ENCODE measurements at regions not wholly inside any gene's neighbourhood (a gene's known extent, or its start where the extent isn't known, plus 50 kb on each side); places are given as distances from the start of the nearest gene placed in this dataset.

- no peaks in the 10 kb centered on the region for H3K4me1 ChIP-seq (ENCODE audit: control insufficient read depth, insufficient read depth, low read length)
- H3K9me3 ChIP-seq (ENCODE audit: control insufficient read depth, low read length), result no peaks in the 10 kb centered on the region
- H3K27me3 ChIP-seq (ENCODE audit: control insufficient read depth, insufficient read depth), result no peaks in the 10 kb centered on the region
- no peak overlapping the region for H3K27ac ChIP-seq (ENCODE audit: low read length)
- no peak overlapping the region for H3K4me3 ChIP-seq (ENCODE audit: low read length)
- DNase-seq, result no peak
- peak; percentile 56 to 57 for ATAC-seq
- intact Hi-C loops (cut with DNase I), result no loop called here
- 35% methylated on average over 3 of the region's 3 CpGs for WGBS
Observed at GRCh38 chr7:42677751-42678699, 233.8 kb downstream of the C7orf25 start.

DNA sequence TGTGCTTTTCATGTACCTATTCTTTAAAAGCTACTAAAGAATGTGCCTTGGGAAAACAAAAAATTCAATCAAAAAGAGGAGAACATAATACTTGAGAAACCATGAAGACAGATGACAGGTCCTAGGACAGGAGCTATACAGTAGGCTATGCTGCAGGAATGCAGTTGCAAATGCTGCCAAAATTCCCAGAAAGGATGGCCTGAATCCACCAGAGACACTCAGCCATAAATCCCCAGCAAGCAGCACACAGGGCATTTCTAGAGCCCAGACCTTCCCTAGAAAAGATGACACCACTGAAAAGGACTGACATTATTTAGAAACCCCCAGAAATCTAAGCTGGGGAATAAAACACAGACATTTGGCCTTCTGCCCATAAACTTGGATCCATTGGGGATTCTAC, 237.3 kb downstream of the C7orf25 start:
- ATAC-seq, result no peak
- Histone ChIP-seq H3K27me3 (ENCODE audit: control insufficient read depth, insufficient read depth) (no peaks in the 10 kb centered on the region), H3K4me1 (ENCODE audit: control insufficient read depth, insufficient read depth, low read length) (no peaks in the 10 kb centered on the region), H3K9me3 (ENCODE audit: control insufficient read depth, low read length) (no peaks in the 10 kb centered on the region), H3K27ac (ENCODE audit: low read length) (no peak overlapping the region), H3K4me3 (ENCODE audit: low read length) (no peak overlapping the region)
- DNase-seq, result no peak
- intact Hi-C loops (cut with DNase I), result no loop called here

DNA sequence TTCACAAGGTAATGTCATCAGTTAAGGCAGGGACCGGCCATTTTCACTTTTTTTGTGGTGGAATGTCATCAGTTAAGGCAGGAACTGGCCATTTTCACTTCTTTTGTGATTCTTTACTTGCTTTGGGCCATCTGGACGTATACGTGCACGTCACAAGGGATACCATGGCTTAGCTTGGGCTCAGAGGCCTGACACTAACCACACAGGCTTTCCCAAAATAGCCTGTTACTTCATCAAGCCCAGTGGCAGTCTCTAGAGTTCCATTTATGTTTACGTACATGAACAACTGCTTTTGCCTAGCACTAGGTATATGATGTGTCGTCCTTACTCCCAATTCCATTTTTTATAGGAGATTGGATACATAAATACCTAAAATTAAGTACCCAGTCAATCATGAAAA, 237.9 kb downstream of the C7orf25 start:
- WGBS, result 81% methylated on average over 6 of the region's 6 CpGs
- intact Hi-C loops (cut with DNase I), result no loop called here
- DNase-seq (no peak), ATAC-seq (no peak)
- no peaks in the 10 kb centered on the region for H3K27me3 ChIP-seq (ENCODE audit: control insufficient read depth, insufficient read depth)
- H3K27ac ChIP-seq (ENCODE audit: low read length), result no peak overlapping the region
- H3K9me3 ChIP-seq (ENCODE audit: control insufficient read depth, low read length), result no peaks in the 10 kb centered on the region
- no peak overlapping the region for H3K4me3 ChIP-seq (ENCODE audit: low read length)
- H3K4me1 ChIP-seq (ENCODE audit: control insufficient read depth, insufficient read depth, low read length), result no peaks in the 10 kb centered on the region

DNA sequence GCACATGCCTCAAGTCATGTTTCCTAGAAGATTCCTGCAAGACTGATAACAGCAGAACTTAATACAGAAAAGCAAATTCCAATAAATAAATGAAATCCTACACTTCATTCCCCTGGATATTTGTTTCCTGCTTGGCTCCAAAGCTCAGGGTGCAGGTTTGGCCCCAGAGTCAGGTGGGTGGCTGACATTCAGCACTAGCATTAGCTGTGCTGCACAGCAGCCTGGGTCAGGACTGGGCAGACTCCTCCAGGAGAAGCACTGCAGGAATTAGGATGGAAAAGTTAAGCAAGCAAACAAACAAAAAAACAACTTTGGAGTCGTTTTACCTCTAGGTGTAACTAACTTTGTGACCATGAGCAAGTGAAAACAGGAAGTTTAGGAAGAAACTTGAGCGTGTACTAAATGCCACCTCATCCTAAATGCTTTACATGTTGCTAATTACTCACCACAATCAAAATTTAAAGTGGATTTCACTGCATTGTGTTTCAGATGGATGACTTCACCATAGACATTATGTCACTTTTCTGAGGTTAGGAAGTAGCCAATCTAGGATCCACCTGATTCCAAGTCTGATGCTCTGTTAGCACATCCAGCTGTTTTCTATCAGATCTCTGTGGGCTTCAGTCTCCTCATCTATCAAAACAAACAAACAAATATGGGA, 239.4 kb downstream of the C7orf25 start:
- H3K27ac ChIP-seq (ENCODE audit: low read length), result no peak overlapping the region
- no peaks in the 10 kb centered on the region for H3K9me3 ChIP-seq (ENCODE audit: control insufficient read depth, low read length)
- H3K4me1 ChIP-seq (ENCODE audit: control insufficient read depth, insufficient read depth, low read length), result no peaks in the 10 kb centered on the region
- ATAC-seq (no peak), DNase-seq (no peak)
- H3K27me3 ChIP-seq (ENCODE audit: control insufficient read depth, insufficient read depth), result no peaks in the 10 kb centered on the region
- intact Hi-C loops (cut with DNase I), result no loop called here
- H3K4me3 ChIP-seq (ENCODE audit: low read length), result no peak overlapping the region
- 62% methylated on average over 2 of the region's 2 CpGs for WGBS

DNA sequence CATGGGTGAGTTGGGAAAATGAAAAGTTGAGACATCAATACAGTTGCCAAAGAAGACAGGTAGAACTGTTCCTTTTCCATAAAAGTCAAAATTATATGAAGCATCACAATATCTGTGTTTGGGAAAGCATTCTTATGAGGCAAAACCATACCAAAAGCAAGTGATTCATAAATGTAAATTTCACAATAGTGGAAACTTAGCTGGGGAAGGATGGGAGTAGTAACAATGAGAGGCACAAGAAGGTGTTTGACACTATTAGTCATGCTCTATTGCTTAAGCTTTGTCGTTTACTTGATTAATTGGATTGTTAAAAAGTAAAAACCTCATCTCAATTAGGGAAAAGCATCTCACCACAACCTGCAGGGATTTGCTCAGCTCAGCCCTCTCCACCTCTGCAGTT, 240.2 kb downstream of the C7orf25 start:
- 86% methylated on average over 1 of the region's 1 CpG for WGBS
- no peaks in the 10 kb centered on the region for H3K27me3 ChIP-seq (ENCODE audit: control insufficient read depth, insufficient read depth)
- H3K9me3 ChIP-seq (ENCODE audit: control insufficient read depth, low read length), result no peaks in the 10 kb centered on the region
- ATAC-seq, result no peak
- no peak overlapping the region for H3K27ac ChIP-seq (ENCODE audit: low read length)
- DNase-seq, result no peak
- intact Hi-C loops (cut with DNase I), result no loop called here
- no peak overlapping the region for H3K4me3 ChIP-seq (ENCODE audit: low read length)
- H3K4me1 ChIP-seq (ENCODE audit: control insufficient read depth, insufficient read depth, low read length), result no peaks in the 10 kb centered on the region

DNA sequence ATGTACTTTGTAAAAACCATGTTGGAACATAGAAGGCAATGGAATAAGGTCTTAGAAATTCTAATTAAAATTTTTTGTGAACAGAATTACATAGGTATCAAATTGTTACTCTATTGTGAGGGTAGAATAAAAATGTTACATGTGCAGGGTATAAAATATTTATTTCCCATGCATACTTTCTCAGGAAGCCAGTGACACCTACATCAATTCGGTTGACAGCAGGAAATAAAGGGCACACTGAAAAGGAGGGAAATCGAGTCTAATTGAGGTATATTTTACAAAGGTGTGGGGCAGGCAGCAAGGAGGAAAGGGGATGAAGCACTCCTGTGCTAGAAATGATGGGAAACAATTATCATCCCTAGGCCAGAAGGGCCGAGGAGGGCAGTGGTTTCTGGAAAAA, 244.9 kb downstream of the C7orf25 start:
- intact Hi-C loops (cut with DNase I), result no loop called here
- DNase-seq (no peak), ATAC-seq (no peak)
- H3K4me1 ChIP-seq (ENCODE audit: control insufficient read depth, insufficient read depth, low read length), result no peaks in the 10 kb centered on the region
- no peak overlapping the region for H3K27ac ChIP-seq (ENCODE audit: low read length)
- H3K9me3 ChIP-seq (ENCODE audit: control insufficient read depth, low read length), result no peaks in the 10 kb centered on the region
- WGBS, result 75% methylated on average over 3 of the region's 3 CpGs
- H3K4me3 ChIP-seq (ENCODE audit: low read length), result no peak overlapping the region
- no peaks in the 10 kb centered on the region for H3K27me3 ChIP-seq (ENCODE audit: control insufficient read depth, insufficient read depth)

DNA sequence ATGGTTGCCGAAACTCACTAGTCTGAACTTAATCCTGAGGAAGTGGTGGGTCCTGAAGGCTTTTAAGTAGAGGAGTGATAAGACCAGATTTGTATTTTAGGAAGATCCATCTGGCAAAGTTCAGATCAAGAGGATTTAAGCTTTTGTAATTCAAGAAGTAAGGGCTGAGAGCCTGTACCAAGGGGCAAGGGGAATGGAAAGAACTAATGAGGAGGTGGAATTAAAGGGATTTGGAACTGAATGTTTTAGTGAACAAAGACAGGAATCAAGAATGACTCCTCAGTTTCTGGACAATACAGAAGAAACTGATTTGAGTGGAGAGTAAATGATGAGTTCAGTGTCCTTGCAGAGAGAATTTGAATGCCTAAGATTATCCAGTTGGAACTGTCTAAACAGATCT, 249.0 kb downstream of the C7orf25 start:
- intact Hi-C loops (cut with DNase I), result no loop called here
- WGBS, result 81% methylated on average over 1 of the region's 1 CpG

GRCh38 chr7:42661312-42661711, 250.6 kb downstream of the C7orf25 start:
- Histone ChIP-seq H3K4me3 (ENCODE audit: low read length) (no peak overlapping the region), H3K4me1 (ENCODE audit: control insufficient read depth, insufficient read depth, low read length) (no peaks in the 10 kb centered on the region), H3K27me3 (ENCODE audit: control insufficient read depth, insufficient read depth) (no peaks in the 10 kb centered on the region), H3K27ac (ENCODE audit: low read length) (no peak overlapping the region), H3K9me3 (ENCODE audit: control insufficient read depth, low read length) (no peaks in the 10 kb centered on the region)
- intact Hi-C loops (cut with DNase I), result no loop called here
- WGBS, result 93% methylated on average over 2 of the region's 2 CpGs
- no peak for DNase-seq
- ATAC-seq, result no peak

More for the DNA sequence above, 249.0 kb downstream of the C7orf25 start:
- DNase-seq, result no peak
- H3K9me3 ChIP-seq (ENCODE audit: control insufficient read depth, low read length), result no peaks in the 10 kb centered on the region
- H3K4me3 ChIP-seq (ENCODE audit: low read length), result no peak overlapping the region
- H3K27me3 ChIP-seq (ENCODE audit: control insufficient read depth, insufficient read depth), result no peaks in the 10 kb centered on the region
- no peak overlapping the region for H3K27ac ChIP-seq (ENCODE audit: low read length)
- no peaks in the 10 kb centered on the region for H3K4me1 ChIP-seq (ENCODE audit: control insufficient read depth, insufficient read depth, low read length)
- ATAC-seq, result no peak

DNA sequence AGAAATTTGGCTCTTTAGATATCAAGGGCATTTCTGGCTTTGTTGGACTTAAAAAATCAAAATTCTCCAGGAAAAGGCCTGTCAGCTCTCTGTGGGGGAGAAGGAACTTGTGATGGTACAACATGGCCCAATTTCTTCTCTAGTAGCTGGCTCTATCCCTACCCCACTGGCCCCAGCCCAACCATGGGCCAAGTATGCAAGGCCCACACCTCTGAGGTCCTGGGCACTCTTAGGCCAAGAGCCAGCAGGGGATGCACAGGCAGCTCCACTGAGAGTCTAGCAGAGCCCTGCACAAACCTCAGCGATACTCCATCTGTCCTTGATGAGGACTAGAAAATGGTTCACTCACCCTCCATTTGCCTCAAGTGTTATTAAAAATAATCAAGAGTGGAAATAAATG, 261.2 kb downstream of the C7orf25 start:
- H3K4me3 ChIP-seq (ENCODE audit: low read length), result no peak overlapping the region
- H3K4me1 ChIP-seq (ENCODE audit: control insufficient read depth, insufficient read depth, low read length), result no peaks in the 10 kb centered on the region
- intact Hi-C loops (cut with DNase I), result no loop called here
- no peaks in the 10 kb centered on the region for H3K27me3 ChIP-seq (ENCODE audit: control insufficient read depth, insufficient read depth)
- no peaks in the 10 kb centered on the region for H3K9me3 ChIP-seq (ENCODE audit: control insufficient read depth, low read length)
- WGBS, result 95% methylated on average over 1 of the region's 1 CpG
- DNase-seq (no peak), ATAC-seq (peak in 1 of 2 donors; percentile 33)
- no peak overlapping the region for H3K27ac ChIP-seq (ENCODE audit: low read length)

DNA sequence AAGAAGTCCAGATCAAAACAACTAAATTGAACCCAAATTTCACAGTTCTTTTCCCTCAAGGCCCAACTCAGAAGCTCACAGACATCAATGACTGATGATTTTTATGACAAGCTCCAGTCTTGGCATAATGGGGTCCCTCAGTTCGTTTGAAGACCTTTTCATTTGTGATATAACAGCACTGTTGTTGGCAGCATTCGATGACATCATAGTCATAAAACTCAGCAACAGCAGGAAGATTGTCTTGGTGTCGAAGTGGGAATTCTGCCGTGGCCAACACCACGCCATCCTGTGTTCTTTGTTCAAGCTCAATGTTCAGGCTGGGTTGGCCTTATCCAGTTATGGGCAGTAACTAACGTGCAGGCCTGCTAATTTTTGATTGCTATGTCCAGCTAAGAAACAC, 261.7 kb downstream of the C7orf25 start:
- WGBS, result 59% methylated on average over 6 of the region's 6 CpGs
- ATAC-seq (peak in 1 of 2 donors; percentile 11), DNase-seq (no peak)
- H3K27ac ChIP-seq (ENCODE audit: low read length), result no peak overlapping the region
- H3K4me3 ChIP-seq (ENCODE audit: low read length), result no peak overlapping the region
- no peaks in the 10 kb centered on the region for H3K4me1 ChIP-seq (ENCODE audit: control insufficient read depth, insufficient read depth, low read length)
- no peaks in the 10 kb centered on the region for H3K9me3 ChIP-seq (ENCODE audit: control insufficient read depth, low read length)
- intact Hi-C loops (cut with DNase I), result no loop called here
- no peaks in the 10 kb centered on the region for H3K27me3 ChIP-seq (ENCODE audit: control insufficient read depth, insufficient read depth)

- Histone ChIP-seq H3K9me3 (ENCODE audit: control insufficient read depth, low read length) (no peaks in the 10 kb centered on the region), H3K4me3 (ENCODE audit: low read length) (no peak overlapping the region), H3K27me3 (ENCODE audit: control insufficient read depth, insufficient read depth) (no peaks in the 10 kb centered on the region), H3K27ac (ENCODE audit: low read length) (no peak overlapping the region), H3K4me1 (ENCODE audit: control insufficient read depth, insufficient read depth, low read length) (no peaks in the 10 kb centered on the region)
- ATAC-seq (no peak), DNase-seq (no peak)
- 63% methylated on average over 3 of the region's 3 CpGs for WGBS
- intact Hi-C loops (cut with DNase I), result no loop called here
Observed at GRCh38 chr7:42645906-42646305, 266.0 kb downstream of the C7orf25 start.
